Panc1 (cell line): ENCODE measurements at regions not wholly inside any gene's neighbourhood (a gene's known extent, or its start where the extent isn't known, plus 50 kb on each side); places are given as distances from the start of the nearest gene placed in this dataset.
"Not testable (repeated sequence)": the region's sequence is repeated elsewhere in the genome, so short reads cannot be mapped to it uniquely, and the experiment has no call there.

Experiments used
- ATAC-seq: fragments of 200-7000 bp; cut with Tn5 transposase; 2 replicates; pipeline ENCODE4 v1.9.1; 2020; ENCODE audit warnings: mild to moderate bottlenecking, moderate library complexity
- BruUV-seq: library from RNA; stranded (reverse); fragments of 400-500 nt; replicated peaks from 2 replicates; lab custom pipeline; 2021; lab: Mats Ljungman, UMichigan
- CTCF ChIA-PET: fragments of 300-600 bp; sonication (Branson Sonifier 250); formaldehyde crosslinking; loops from one replicate; lab custom pipeline; 2022; ENCODE audit warnings: antibody characterized with exemption; lab: Charles Lee
- POLR2A ChIA-PET: fragments of 300-600 bp; sonication (Branson Sonifier 250); formaldehyde crosslinking; loops from one replicate; lab custom pipeline; 2022; ENCODE audit warnings: antibody characterized with exemption; lab: Charles Lee
- DNase-seq: peaks from one replicate; pipeline ENCODE4 v3.0.0-alpha.2; 2010; ENCODE audit warnings: low read depth, low spot score
- H3K27ac ChIP-seq: 2 replicates; pipeline ENCODE4 v1.5.1; 2011; ENCODE audit warnings: mild to moderate bottlenecking, low read length, inconsistent platforms
- H3K27me3 ChIP-seq: fragments of 200-500 bp; sonication (Bioruptor generic); 2 replicates; pipeline ENCODE4 v1.6.0; 2014; ENCODE audit warnings: low read length, inconsistent platforms; ENCODE audit not compliant: control insufficient read depth, insufficient read depth
- H3K36me3 ChIP-seq: fragments of 200-500 bp; sonication (Bioruptor generic); 2 replicates; pipeline ENCODE4 v1.5.1; 2014; ENCODE audit warnings: inconsistent platforms, mild to moderate bottlenecking, low read length, moderate library complexity; ENCODE audit not compliant: control insufficient read depth, insufficient read depth
- H3K4me1 ChIP-seq: 2 replicates; pipeline ENCODE4 v1.5.1; 2011; ENCODE audit warnings: inconsistent platforms, mild to moderate bottlenecking, low read length, moderate library complexity; ENCODE audit not compliant: control insufficient read depth, insufficient read depth
- H3K4me3 ChIP-seq, 2 experiments: 2 replicates each; pipeline ENCODE4 v1.5.1; 2011 to 2012; ENCODE audit warnings: low read depth in 2 of 2, low read length in 2 of 2, mild to moderate bottlenecking in 2 of 2, inconsistent platforms in 1 of 2, moderate library complexity in 1 of 2
- H3K9me3 ChIP-seq: fragments of 200-500 bp; sonication (Bioruptor generic); 2 replicates; pipeline ENCODE4 v1.5.1; 2014; ENCODE audit warnings: low read depth, mild to moderate bottlenecking, inconsistent platforms, low read length, moderate library complexity; ENCODE audit not compliant: control insufficient read depth, insufficient read depth
- in situ Hi-C: cut with HindIII; loops from 2 replicates; pipeline ENCODE4 v1.10.0; 2016; ENCODE audit warnings: low sequenced_read_pairs, low pct_unique_long_range_greater_than_20kb
- intact Hi-C: fragments of 100-400 bp; cut with micrococcal nuclease; formaldehyde crosslinking; loops from one replicate; pipeline ENCODE4 v1.10.0; 2022; ENCODE audit not compliant: unreplicated experiment
- TF ChIP-seq, protein P1 (sequence below), 2 experiments: IDR thresholded peaks; 2 replicates each; pipeline ENCODE4 v1.6.1; 2011 to 2012; ENCODE audit warnings: low read depth in 2 of 2, control low read depth in 1 of 2, low read length in 1 of 2, mild to moderate bottlenecking in 1 of 2, moderate library complexity in 1 of 2; ENCODE audit not compliant: insufficient read depth in 1 of 2

DNA sequence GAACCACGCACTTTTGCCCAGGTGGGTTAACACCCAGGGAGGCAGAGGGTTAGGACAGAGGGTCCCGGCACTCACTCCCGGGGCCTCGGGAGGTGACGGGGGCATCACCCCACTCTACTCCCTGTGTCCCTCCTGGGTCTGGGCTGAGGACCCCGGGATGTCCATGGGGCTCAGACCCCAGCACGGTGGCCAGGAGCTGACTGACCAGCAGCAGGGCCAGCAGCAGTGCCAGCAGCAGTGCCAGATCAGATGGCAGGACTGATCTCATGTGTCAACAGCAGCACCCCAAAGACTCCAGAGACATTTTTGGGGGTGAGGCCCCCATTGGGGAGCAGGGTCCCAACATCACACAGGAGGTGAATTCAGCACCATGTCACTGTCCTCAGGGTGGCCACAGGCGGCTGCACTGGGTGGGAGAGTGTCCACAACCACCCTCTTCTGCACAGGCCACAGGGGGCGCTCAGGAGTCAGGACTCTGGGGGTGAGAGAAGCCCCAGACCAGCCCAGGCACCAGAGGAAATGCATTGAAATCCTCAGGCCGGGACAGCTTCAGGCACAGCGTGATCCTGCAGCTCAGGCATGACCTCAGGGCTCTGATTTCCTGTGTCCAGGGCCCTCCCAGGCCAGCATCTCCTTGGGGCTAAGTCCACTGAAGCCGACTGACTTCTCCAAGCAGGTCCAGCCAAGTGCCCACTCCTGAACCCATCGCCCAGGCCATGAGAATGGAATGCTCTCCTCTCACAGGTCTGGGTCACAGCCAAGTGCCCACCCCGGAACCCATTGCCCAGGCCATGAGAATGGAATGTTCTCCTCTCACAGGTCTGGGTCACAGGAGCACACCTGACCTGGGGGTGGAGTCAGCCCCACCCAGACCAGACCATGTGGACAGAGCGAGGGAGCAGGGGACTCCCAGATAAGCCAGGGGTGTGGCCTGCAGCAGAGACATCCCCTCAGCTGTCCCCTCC, 87.2 kb upstream of the SFSWAP start:
- intact Hi-C loops, CTCF ChIA-PET: not testable (repeated sequence)
- POLR2A ChIA-PET, result interaction anchor here (0.5 kb wide), 1 partner anchor 169 kb away, joined by 5 read pairs; no protein-coding TSS in a partner anchor

DNA sequence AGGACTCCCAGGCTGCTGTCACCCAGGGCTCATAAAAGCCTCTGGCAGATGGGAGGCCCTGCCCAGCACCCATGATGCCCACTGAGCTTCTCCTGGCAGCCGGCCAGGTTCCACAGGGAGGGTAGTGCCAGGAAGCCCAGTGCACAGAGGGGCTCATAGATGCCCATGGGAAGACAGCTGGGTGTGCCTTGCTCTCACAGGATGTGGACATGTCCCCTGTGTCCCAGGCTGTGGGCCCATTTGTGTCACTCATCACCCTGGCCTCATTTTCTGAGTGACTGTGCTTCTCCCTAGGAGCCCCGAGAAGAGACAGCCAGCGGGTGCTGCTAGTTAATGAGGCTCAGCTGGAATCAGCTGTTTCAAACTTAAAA, 86.5 kb upstream of the SFSWAP start:
- intact Hi-C loops, DNase-seq, H3K4me1 ChIP-seq, H3K4me3 ChIP-seq, H3K27ac ChIP-seq, CTCF ChIA-PET, POLR2A ChIA-PET, ATAC-seq, H3K36me3 ChIP-seq, H3K9me3 ChIP-seq, in situ Hi-C loops, BruUV-seq, H3K27me3 ChIP-seq: not testable (repeated sequence)

More for the DNA sequence above, 87.2 kb upstream of the SFSWAP start:
- H3K27ac ChIP-seq, H3K4me1 ChIP-seq, ATAC-seq, H3K4me3 ChIP-seq, H3K27me3 ChIP-seq, H3K9me3 ChIP-seq, H3K36me3 ChIP-seq, DNase-seq, in situ Hi-C loops, BruUV-seq: not testable (repeated sequence)
- TF ChIP-seq, protein P1, sequence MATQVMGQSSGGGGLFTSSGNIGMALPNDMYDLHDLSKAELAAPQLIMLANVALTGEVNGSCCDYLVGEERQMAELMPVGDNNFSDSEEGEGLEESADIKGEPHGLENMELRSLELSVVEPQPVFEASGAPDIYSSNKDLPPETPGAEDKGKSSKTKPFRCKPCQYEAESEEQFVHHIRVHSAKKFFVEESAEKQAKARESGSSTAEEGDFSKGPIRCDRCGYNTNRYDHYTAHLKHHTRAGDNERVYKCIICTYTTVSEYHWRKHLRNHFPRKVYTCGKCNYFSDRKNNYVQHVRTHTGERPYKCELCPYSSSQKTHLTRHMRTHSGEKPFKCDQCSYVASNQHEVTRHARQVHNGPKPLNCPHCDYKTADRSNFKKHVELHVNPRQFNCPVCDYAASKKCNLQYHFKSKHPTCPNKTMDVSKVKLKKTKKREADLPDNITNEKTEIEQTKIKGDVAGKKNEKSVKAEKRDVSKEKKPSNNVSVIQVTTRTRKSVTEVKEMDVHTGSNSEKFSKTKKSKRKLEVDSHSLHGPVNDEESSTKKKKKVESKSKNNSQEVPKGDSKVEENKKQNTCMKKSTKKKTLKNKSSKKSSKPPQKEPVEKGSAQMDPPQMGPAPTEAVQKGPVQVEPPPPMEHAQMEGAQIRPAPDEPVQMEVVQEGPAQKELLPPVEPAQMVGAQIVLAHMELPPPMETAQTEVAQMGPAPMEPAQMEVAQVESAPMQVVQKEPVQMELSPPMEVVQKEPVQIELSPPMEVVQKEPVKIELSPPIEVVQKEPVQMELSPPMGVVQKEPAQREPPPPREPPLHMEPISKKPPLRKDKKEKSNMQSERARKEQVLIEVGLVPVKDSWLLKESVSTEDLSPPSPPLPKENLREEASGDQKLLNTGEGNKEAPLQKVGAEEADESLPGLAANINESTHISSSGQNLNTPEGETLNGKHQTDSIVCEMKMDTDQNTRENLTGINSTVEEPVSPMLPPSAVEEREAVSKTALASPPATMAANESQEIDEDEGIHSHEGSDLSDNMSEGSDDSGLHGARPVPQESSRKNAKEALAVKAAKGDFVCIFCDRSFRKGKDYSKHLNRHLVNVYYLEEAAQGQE (IDR thresholded peaks at IDR 0.05; ENCODE audit: insufficient read depth in 1 of 2, low read depth in 2 of 2, low read length in 1 of 2), result peak in 1 of 2 experiments; percentile 34; a peak in 1 of 4 replicates

DNA sequence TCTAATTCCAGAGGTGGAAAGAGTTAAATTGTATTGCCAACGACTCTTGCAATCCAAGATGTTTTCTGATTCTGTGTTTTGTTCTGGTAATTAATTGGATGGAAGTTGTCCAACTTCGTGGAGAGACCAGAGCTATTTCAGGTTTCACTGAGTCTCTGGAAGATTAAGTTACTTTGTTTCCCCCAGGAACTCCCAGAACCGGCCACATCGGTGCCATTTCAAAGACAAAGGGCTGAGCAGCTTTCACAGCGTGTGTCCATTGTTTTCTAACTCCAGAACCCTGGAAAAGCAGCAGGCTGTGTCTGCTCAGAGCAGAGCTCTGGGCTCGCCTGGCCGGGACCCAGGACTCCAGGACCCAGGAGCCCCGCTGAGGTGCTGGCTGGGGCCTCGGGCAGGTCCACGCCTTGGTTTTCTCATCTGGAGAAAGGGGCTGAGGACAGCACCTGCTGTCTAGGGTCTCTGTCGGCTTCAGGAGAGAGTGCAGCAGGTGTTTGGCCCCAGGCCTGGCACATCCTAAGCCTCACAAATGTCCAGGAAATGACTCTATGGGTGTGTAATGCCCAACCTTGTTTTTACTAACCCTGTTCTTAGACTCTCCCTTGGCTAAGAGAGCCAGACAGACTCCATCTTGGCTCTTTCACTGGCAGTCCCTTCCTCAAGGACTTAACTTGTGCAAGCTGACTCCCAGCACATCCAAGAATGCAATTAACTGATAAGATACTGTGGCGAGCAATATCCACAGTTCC, 86.0 kb upstream of the SFSWAP start:
- ATAC-seq, H3K4me1 ChIP-seq, H3K36me3 ChIP-seq, in situ Hi-C loops, CTCF ChIA-PET, H3K27me3 ChIP-seq, DNase-seq, H3K4me3 ChIP-seq, POLR2A ChIA-PET, intact Hi-C loops, H3K9me3 ChIP-seq, H3K27ac ChIP-seq, BruUV-seq: not testable (repeated sequence)

DNA sequence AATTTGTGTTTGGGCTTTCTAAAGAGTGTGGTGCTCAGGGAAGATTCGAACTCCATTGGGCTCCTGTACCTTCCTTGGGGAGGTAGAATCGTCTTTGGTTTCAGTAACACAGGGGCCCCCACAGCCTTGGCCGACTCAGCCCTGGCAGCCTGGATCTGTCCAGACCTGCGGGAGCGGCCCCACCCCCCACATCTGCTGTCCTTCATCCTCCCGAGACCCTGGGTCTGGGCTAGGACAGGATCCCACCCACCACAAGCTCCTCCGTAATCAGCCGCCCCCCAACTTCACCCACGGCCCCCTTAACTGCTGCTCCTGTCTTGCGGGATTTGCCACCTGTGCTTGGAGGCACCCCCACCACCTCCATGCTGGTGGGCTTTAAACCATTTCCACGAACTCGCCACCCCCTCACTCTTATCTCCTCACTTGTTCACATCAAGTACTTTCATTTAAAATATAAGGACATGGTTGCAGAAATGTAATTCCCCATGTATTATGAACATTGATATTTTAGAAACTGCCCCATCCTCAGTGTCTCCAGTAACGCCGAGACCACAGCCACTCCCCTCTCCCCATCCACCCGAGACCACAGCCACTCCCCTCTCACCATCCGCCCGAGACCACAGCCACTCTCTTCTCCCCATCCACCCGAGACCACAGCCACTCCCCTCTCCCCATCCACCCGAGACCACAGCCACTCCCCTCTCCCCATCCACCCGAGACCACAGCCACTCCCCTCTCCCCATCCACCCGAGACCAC, 84.7 kb upstream of the SFSWAP start:
- in situ Hi-C loops, H3K36me3 ChIP-seq, H3K4me3 ChIP-seq, intact Hi-C loops, H3K4me1 ChIP-seq, H3K9me3 ChIP-seq, ATAC-seq, H3K27me3 ChIP-seq, DNase-seq, CTCF ChIA-PET, BruUV-seq, POLR2A ChIA-PET, H3K27ac ChIP-seq: not testable (repeated sequence)

DNA sequence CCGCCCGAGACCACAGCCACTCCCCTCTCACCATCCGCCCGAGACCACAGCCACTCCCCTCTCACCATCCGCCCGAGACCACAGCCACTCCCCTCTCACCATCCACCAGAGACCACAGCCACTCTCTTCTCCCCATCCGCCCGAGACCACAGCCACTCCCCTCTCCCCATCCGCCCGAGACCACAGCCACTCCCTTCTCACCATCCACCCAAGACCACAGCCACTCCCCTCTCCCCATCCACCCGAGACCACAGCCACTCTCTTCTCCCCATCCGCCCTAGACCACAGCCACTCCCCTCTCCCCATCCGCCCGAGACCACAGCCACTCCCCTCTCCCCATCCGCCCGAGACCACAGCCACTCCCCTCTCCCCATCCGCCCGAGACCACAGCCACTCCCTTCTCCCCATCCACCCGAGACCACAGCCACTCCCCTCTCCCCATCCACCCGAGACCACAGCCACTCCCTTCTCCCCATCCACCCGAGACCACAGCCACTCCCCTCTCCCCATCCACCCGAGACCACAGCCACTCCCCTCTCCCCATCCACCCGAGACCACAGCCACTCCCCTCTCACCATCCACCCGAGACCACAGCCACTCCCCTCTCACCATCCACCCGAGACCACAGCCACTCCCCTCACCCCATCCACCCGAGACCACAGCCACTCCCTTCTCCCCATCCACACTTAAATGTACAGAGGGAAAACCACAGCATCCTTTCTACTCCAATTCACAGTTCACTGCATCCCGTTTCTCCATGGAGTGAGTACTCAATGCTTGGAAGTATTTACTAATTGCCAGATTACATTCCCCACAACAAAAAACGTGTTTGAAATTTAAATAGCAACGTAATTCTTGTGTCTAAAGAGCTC, 83.5 kb upstream of the SFSWAP start:
- H3K36me3 ChIP-seq, H3K4me3 ChIP-seq, intact Hi-C loops, H3K27ac ChIP-seq, BruUV-seq, H3K4me1 ChIP-seq, DNase-seq, H3K9me3 ChIP-seq, H3K27me3 ChIP-seq, POLR2A ChIA-PET, ATAC-seq, CTCF ChIA-PET, in situ Hi-C loops: not testable (repeated sequence)
